Ecto neural progenitor cell (in vitro differentiated cells): ENCODE measurements at regions not wholly inside any gene's neighbourhood (a gene's known extent, or its start where the extent isn't known, plus 50 kb on each side); places are given as distances from the start of the nearest gene placed in this dataset.
"Not testable (repeated sequence)": the region's sequence is repeated elsewhere in the genome, so short reads cannot be mapped to it uniquely, and the experiment has no call there.

Source experiments
- DNase-seq: peaks from one replicate; pipeline ENCODE4 v3.0.0-alpha.2; 2018; ENCODE audit warnings: low spot score

DNA sequence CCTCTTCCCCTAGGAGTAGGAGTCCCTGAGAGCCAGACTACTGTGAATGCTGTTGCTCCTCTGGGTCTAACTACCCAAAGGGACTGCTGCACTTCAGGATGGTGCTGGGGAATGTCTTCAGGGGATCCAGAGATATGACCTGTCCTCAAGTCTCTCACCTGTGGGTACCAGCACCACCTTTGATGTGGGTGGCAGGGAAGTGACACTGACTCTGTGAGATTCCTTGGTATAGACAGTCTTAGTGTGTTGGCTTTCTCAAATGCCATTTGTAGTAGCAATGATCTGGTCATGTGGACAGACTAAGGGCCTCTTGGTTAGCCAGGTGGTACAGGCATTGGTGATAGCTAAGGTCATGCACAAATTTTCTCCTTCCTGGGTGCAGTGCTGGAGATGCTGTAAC lies 108.9 kb upstream of the ADAMTS3 start:
- no peak for DNase-seq

GRCh38 chr4:72677265-72677664 lies 108.2 kb upstream of the ADAMTS3 start:
- DNase-seq: no peak

- DNase-seq: no peak
These were observed 103.0 kb upstream of the ADAMTS3 start for GRCh38 chr4:72671980-72672379.

DNA sequence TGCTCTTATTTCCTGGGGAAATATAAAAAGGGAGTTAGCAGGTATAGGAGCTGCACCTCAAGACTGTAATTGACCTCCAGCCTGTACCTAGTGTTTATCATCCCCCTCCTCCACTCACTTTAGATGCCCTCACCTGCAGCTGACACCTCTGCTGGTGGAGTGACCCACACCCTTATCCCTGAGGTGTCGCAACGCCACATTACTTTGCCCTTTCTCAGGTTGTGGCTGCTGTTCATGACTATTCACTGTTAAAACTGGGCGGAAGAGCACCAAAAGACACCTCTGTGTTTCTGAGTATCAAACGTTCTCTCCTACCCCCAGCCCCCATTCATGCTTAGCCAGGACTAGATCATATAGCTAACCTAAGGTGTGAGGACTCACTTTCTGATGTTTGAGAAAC lies 101.5 kb upstream of the ADAMTS3 start:
- no peak for DNase-seq

GRCh38 chr4:72666910-72667309 lies 97.9 kb upstream of the ADAMTS3 start:
- peak; percentile 49 for DNase-seq

GRCh38 chr4:72665171-72665968 lies 96.3 kb upstream of the ADAMTS3 start:
- DNase-seq: no peak

DNA sequence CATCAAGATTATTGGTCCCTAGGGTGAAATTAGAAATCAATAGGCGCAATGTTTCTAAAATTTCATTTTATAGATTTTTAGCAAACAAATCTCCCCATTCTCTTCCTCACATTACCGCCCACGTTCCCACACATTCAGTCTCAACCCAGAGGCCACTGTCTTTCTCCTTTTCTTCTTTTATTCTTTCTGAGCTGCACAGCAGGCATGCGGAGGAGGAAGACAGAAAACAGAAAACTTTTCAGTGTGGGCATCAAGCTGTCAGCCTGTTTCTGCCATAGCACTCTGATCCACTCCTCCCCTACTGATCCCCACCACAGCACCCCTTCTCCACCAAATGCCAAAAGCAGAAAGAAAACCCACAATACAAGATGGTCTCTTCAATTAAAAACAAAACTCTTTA lies 94.8 kb upstream of the ADAMTS3 start:
- no peak for DNase-seq

GRCh38 chr4:72661830-72662229 lies 92.8 kb upstream of the ADAMTS3 start:
- no peak for DNase-seq

DNA sequence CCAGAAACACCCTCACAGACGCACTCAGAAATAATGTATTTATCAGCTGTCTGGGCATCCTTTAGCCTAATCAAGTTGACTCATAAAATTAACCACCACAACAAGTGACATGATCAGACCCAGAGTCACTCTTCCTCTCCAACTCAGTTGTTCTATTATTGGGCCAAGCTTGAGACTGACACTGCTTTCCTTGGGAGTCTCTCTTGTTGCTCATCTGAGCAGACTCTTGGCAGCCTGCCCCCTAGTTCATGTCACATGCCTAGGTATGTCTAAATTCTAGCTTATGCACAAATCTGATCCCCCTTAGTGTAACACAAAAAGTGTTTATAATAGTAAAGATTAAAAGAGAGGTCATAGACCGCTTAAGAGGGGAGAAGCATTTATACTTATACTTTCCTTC lies 72.6 kb upstream of the ADAMTS3 start:
- DNase-seq: no peak

GRCh38 chr4:72636866-72637265 lies 67.8 kb upstream of the ADAMTS3 start:
- DNase-seq: not testable (repeated sequence)

- not testable (repeated sequence) for DNase-seq
These were observed 66.9 kb upstream of the ADAMTS3 start for GRCh38 chr4:72635931-72636330.

- DNase-seq: not testable (repeated sequence)
These were observed 63.2 kb upstream of the ADAMTS3 start for GRCh38 chr4:72632253-72632652.

- DNase-seq: no peak
These were observed 62.3 kb upstream of the ADAMTS3 start for GRCh38 chr4:72631296-72631695.

- DNase-seq: no peak
These were observed 60.5 kb upstream of the ADAMTS3 start for GRCh38 chr4:72629540-72629939.

GRCh38 chr4:72627723-72628122 lies 58.7 kb upstream of the ADAMTS3 start:
- no peak for DNase-seq
